HG03045 (cell line): ENCODE measurements at regions not wholly inside any gene's neighbourhood (a gene's known extent, or its start where the extent isn't known, plus 50 kb on each side); places are given as distances from the start of the nearest gene placed in this dataset.

Experiments
- ATAC-seq: cut with Tn5 transposase; IDR thresholded peaks from one replicate; pipeline ENCODE4 v1.9.1; 2021; ENCODE audit warnings: mild to moderate bottlenecking, moderate library complexity; ENCODE audit not compliant: unreplicated experiment

DNA sequence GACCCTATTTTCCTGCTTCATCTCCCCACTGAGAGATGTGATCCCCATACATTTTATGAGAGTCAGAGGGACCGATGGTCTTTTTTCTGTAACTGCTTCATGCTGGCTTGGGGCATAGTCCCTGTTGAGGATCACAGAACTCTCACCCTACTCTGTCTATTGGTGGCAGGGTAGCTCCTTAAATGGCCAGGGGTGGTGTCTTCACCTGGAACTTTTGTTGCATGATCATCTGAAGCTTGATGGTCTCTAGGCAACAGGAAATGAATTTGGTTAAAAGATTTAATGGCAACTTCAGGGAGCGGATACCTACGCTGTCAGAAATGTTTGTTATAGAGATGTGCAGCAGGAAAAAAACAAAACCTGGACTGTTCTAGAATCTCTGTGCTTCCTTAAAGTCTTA, 87.0 kb upstream of the GLIS3 start:
- ATAC-seq = no peak

DNA sequence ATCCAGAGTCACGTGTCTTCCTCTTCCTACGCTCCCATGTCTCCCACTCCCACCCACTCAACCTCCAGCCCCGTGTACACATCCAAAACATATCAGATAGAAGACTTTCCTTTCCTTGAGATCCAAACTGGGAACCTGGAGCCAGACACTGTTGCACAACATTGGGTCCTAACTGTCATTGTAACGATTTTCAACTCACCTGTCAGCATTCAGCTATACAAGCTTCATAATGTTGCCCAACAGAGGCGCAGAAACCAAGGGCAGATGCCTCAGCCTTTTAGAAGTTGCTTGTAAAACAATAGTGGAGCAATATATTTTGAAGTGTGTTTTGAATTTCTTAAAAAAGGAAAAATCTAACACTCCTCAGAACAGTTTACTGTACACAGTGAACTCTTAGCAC, 84.9 kb upstream of the GLIS3 start:
- no peak for ATAC-seq

DNA sequence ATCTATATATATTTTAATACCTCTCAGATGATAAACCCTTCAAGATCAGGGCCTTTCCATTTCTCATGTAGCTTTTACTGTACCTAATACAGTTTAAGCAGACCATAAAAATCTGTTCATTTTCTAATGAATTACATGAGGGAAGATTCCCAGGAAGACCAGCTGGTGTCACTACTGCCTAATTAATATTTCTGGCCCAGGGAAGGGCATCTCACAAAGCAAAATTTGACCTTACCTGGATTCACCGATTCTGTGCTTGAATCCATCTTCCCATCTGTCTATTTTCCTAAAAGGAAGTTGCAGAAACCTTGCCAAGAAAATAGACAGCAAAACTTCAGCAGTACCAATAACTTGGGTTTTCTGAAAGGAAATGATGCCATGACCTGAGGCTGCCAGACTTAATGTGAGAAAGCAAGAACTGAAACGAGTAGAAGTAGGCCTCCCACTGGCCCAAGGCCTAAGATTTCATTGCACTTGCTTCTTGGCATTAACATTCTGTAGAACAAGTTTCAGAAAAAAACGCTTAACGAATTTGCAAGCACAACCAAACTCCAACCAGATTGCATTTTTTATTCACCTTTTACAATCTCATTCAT, 83.0 kb upstream of the GLIS3 start:
- peak; percentile 53 for ATAC-seq

DNA sequence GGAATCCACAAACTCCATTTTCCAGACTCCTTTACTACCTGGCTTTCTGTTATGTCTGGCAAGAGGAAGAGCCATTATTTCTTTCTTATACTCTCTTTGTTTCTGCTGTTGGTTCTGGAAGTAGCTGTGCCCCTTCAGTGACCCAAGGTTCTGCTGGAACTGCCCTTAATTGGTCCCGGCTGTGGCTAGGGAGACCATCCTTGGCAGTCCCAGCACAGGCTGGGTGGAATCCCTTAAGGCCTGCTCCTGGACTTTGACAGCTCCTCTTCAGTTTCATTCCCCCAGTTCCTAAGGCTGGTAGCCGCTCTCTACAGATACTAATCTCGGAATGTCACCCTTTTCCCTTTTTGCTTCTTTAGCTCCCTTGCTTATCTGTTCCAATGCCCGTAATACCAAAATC, 81.9 kb upstream of the GLIS3 start:
- no peak for ATAC-seq

DNA sequence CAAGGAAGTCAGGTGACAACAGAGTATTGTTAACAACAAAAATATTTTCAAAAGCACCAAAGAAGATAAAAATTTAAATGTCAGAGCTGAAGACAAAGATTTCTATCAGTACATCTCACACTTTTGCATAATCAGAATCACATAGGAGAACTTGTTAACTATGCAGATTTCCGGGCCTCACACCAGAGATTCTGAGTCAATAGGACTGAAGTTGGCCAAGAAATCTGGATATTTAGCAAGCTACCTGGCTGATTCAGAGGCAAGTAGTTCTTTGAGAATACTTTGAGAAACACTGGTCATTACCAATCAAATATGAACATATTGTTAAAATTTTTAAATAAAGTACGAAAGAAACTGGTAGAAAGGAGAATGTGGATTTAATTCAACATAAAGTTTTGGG, 80.5 kb upstream of the GLIS3 start:
- ATAC-seq = no peak

DNA sequence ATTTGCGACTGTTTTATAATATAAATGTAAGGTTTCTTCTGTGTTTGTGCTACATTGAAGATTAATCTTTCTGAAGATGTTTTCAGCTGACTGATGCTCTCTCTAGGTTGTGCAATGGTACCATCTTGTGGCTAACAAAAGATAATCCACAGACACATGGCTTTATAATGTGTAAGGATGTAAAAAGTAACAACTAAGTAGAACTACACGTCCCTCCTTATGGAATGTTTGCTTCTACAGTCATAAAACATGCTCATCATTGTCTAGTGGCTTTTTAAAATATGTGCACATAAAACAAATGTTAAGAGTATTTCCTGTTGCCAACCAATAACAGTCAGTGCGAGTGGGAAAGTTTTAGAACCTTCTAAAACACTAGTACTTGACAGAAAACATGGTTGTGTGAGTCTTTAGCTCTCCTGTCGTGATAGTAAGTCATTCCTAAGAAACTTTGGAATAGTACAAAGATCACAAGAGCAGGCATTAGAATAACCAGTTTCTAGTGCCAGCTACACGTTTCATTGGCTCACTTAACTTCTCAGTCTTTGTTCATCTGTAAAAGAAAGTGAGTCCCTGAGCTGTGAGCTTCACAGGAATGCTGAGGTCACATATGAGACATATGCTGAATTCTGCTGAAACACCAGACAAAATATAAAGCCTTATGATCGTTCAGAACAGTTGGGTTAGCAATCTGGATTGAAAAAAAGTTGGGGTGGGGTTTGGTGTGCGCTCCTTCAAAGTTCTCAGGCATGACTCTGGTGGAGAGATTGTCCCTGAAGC, 75.7 kb upstream of the GLIS3 start:
- ATAC-seq = no peak

DNA sequence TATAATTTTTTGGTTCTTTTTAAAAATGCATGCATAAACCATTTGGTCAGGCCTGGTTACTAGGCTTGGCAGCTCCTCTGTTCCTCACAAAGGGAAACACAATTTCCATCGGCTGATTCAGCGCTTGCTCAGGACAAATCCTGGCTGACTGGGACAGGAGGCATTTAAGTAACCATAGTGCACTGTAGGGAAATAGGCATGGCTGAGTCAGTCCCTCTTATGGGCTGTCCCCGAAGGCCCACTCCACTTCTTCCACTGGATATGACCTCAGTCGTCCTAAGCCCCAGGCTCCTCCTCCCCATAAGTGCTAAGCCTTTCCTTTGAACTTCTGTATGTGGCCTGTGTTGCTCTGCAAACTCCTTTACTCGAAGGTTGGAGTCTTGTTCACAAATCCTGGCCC, 71.2 kb upstream of the GLIS3 start:
- no peak for ATAC-seq

DNA sequence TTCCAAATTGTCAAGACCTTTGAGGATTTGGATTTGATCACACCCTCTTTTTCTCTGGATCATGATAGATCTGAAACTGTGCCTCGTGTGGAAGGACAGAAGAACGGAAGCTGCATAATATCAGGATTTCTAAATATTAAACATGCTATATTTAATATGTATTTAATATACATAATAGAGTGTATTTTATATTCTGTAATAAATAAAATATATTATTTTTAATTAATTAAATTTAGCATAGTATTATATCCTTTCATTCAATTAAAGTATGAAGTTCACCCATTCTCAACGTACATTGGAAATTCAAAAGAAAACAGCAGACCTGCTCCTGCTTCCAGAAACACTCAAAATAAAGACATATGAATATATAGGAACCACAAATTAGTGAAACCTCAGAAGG, 70.6 kb upstream of the GLIS3 start:
- ATAC-seq = no peak

DNA sequence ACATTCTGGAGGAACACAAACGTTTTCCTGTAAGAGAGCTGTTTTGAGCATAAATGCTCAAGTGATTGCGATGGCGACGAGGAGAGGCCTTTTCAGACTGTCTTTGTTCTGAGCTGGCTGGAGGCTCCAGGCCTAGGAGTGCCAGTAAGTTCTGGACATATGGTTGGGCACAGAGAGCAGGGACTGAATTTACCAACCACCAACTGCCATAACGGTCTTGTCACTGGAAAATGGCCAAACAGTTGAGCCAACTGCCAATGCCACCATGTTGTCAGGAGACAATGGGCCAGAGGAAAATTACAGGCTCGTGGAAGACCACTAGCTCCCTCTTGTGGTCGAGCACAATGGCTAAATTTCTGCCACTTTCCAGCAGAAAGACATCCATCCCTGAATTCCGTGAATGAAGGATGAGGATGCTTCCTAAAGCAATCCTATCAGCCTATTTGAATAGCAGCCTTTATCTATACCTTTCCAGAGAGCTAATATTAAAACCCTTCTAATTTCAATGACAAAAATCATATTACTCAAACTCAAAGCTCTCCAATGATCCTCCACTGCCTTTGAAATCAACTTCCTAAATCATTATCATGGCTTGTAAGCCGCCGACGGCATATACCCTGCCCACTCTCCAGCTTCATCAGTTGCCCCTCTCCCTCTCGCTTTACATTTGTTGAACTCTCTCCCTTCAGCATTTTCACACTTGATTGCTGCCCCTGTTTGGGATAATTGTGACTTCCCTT, 66.9 kb upstream of the GLIS3 start:
- ATAC-seq = no peak

DNA sequence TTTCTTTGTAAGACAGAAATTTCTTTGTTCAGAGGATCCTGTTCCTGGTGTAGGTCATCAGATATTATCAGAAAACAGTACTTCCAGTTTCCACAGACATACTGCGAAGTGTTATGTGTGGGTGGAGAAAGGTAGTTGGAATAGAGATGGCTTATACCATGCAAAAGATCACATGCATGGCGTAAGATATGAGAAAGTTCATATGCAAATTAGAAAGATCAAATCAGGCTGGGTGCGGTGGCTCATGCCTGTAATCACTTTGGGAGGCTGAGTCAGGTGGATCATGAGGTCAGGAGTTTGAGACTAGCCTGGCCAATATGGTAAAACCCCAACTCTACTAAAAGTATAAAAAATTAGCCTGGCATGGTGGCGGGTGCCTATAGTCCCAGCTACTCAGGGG, 65.2 kb upstream of the GLIS3 start:
- no peak for ATAC-seq

DNA sequence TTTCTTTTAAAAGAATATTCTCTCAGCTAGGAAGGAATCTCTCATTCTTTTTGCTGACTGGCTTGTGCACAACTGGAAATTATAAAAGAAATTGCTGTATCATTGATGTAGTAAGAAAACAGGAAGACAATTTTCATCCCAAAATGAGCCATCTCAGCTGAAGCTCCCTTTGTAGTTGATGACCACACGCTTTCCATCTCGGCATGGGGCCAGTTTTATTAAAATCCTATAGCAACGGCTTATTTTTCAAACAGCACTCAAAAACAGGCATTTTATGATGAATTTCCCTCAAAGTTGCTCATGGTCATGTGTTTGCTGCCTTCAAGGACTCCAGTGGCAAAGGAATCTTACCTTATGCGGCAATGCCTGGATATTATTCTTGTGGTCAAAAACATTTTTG, 62.4 kb upstream of the GLIS3 start:
- ATAC-seq = no peak

DNA sequence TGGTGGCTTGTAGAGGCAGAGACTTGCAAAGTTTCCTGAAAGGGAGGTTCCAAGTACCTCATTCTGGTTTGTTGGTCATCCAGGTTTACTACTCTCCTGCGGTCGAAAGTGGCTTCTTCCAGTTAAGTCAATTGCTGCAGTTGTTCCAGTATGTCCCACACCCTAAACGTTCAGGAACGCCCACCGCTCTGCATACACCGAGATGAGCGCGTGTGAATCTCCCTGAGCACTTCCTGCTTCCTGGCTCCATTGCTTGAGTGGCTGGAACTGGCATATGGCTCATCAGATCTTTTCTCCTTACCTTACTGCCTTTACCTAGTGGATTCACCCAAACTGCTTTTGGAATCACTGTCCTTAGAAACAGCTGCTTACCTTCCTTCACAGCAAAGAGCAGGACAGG, 59.1 kb upstream of the GLIS3 start:
- no peak for ATAC-seq

DNA sequence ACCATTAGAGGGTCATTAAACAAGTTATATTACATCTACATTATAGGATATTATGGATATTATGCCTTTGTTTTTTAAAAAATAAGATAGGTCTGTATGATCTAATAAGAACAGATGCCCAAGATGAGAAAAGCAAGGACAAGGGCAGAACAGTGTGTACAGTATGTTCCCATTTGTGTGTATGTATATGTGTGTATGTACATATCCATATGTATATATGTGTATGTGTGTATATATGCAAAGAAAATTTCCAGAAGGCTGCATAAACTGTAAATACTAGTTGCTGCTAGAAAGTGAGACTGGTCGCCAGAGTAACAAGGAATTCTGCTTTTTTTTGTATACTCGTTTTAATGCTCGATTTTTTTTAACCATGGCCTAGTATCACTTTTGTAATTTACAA, 58.1 kb upstream of the GLIS3 start:
- ATAC-seq = no peak

DNA sequence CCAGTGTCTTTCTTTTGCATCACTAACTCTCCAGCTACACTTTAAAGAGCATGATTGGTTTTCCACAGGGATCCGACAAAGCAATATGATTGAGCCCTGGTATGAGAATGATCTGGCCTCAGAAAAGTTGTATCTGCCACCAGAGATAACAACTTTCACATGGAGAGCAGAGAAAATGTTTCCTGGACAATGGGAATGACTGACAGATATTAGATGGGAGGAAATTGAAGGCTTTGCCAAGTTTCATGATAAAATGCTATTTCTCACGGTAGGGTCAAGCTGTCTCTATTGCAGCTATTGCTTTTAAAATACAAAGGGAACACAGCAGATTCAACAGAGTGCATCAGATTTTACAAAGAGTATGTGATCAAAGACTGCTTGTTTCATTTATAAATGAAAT, 56.4 kb upstream of the GLIS3 start:
- ATAC-seq = no peak

DNA sequence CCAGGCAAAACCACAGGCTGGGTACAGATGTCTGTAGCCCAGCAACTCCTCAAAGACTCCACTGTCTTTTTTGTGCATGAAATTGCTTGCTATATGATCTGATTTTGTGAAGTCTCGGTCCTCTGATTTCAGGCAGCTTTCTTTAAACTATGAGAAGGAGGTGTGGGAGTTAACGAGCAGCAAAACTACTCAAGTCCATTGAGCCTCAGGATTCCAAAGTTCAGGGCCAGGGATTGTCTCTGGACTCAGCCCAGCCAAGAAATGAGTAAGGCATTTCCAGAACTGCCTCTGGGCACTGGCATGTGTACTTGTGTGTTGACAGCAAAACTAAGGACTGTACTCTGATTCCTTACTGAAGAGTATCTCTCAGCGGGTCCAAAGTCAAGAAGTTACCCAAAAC, 53.4 kb upstream of the GLIS3 start:
- ATAC-seq = no peak

DNA sequence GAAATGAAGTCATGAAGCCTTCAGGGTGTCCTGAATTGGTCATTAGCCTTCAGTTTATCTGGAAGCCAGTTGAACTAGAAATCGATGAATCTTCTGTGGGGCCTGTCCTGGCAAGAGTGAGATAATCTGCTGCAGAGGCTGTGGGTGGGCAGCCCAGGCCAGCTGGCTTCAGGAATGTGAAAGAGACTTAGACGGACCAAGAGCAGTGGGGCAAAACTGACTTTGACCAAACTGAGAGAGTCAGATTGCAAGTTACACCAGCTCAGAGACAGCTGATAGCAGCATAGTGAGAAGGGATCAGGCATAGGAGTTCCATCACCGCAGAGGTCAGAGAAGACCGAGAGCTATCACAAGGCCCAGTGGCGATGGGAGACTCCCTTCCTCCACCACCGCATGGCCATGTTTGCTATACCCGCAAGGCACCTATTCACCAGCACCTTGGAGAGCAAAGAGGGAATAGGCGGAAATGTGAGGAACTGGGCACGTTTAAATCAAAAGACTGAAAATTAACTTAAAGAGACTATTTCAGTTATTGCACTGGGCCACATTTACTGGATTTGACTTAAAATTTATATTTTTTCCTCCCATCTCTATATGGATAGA, 50.0 kb upstream of the GLIS3 start:
- no peak for ATAC-seq
